Stimulated activated CD4-positive, alpha-beta T cell treated with anti-CD3 and anti-CD28 coated beads, Interleukin-1b, Interleukin-23, amount 100 ng/mL, for 24 hours (primary cell): ENCODE measurements at regions not wholly inside any gene's neighbourhood (a gene's known extent, or its start where the extent isn't known, plus 50 kb on each side); places are given as distances from the start of the nearest gene placed in this dataset.

ENCODE experiments used
- DNase-seq, 4 experiments: peaks; one replicate each; pipeline ENCODE4 v3.0.0-alpha.2; 2020; ENCODE audit warnings: low read depth in 4 of 4, low spot score in 1 of 4

DNA sequence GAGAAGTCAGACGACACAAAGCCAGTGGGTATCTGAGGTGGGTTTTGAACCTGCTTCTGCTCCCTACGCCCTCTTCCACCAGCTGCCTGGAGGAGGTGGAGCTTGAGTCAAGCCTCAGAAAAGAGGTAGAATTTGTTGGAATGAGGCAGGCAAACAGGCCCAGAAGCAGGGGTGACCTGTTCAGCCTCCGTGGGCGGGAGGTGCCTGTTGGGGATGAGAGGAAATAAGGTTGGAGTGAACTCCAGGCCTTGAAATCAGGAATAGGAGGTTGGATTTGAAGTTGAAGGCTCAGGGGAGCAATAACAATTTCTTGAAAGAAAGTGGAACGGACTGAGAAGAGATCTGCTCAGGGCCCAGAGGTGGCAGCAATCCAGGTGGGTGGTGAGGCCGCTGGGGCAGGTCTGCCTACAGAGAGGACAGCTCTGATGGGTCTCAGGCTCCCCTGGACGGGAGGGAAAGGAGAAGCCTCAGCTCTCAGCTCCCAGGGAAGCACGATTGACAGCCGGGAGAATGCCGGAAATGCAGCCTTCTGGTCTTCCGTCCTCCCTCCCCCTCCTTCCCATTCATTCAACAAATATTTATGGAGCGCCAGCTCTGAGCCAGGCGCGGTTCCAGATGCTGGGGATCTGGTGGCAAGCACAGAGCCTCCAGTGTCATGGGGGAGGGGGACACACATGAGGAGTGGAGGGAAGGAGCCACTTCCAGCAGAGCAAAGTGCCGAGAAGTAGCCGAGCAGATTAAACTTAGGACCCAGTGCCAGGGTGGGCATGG lies 61.9 kb upstream of the CIBAR2 start:
- no peak for DNase-seq

DNA sequence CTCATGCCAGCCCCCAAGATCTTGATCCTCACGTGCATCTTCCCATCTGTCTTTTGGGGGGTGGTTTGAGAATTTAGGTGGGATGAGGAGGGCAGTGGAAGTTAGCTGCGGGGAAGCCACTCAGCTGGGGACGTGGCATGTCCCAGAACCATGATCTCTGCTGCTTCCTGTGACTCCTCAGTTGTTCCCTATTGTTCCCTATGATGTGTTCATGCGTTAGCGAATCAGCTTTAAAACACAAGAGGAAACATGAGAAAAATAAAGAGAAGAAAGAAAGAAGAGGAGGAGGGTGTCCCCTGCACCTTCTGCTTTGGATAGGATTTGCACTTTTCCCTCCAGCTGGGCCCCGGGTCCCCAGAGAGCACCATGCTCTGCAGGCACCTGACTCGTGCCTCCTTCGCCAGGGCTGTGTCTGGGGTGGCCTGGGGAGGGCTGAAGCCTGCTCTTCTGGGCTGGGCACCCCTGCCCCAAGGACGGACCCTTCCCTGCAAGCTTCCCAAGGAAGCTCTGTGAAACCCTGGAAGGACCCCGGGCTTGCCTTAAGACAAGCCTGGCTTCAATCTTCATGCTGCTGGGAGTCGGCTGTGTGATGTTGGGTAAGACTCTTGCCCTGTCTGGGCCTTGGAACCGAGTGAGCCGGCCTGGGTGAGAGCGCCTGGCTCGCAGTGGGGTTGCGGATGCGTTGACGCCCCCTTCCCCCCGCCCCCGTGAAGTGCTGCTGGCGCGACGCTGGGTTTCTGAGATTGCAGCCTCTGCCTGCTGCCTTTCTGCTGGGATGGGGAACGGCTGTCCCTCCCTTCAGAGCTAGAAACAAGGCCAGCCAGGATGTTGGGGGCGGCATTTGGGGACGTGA lies 62.8 kb upstream of the CIBAR2 start:
- DNase-seq, result no peak

DNA sequence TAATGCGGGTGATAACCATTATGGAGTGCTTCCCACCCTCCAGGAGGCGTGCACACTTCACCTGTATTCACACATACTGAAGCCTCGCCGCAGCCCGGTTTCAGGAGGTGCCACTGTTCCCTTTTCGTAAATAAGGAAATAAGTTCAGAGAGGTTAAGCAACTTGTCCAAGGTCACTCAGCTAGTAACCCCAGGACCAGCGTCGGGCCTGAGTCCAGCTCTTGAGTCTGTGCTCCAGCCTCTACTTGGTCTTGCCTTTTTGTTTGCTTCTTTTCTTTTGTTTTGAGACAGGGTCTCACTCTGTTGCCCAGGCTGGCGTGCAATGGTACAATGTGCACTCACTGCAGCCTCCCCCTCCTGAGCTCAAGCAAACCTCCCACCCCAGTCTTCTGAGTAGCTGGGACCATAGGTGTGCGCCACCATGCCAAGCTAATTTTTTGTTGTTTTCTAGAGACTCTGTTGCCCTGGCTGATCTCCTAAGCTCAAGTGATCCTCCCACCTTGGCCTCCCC lies 63.5 kb upstream of the CIBAR2 start:
- DNase-seq, result no peak

DNA sequence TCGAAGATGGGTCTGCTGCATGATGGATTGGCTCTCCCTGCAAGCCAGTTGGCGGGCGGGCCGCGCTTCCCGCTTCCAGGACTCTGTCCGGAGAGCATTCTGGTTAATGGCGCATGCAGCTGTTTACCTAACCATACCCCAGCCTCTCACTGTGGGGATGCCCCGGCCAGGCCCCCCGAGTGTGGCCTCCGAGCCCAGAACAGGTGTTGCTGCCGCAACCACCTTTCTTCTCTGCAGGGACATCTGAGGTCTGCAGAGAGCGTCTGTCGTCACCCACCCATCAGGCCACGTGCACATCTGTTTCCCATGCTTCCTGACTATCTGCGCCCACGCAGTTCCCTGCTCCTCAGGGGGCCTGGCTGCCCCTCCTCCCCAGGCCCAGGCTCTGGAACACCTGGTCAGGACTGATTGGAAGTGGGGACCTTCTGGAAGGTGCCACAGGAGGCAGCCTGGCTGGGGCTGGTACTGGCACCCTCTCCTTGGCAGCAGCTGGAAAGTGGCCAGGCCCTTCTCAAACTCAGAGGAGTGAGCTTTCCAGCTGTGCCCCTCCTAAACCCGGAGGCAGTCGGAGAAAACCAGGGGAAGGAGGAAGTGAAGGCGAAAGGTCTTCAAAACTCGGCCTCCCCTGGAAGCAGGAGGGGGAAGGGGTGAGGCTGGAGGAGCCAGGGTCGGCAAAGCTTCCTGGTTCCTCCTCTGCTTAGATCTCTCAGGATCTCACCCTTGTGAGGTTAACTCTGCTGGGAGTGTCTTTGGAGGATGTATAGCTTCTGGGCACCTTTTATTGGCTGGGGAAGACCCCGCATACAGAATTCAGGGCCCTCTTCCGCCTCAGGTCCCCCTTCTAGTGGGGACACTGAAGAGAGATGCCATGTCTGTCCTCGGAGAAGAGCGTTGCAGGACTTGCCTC lies 64.5 kb upstream of the CIBAR2 start:
- DNase-seq, result no peak

DNA sequence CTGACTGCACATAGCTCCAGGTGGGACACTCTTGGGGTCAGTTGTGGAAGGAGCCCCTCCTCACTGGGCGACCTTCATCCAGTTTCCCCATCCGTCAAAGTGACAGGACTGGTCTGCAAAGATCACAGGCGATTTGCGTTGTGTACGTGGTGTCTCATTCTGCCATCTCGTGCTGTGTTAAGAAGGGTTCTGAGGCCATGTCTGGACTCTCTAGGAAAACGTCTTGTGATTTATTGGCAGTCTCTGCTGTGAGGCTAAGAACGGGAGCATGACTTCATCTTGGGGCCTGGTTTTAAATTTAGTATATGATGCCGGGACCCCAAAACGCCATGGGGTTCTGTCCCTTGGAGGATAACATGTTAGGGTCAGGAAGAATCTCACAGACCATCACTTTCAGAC lies 65.2 kb upstream of the CIBAR2 start:
- no peak for DNase-seq

DNA sequence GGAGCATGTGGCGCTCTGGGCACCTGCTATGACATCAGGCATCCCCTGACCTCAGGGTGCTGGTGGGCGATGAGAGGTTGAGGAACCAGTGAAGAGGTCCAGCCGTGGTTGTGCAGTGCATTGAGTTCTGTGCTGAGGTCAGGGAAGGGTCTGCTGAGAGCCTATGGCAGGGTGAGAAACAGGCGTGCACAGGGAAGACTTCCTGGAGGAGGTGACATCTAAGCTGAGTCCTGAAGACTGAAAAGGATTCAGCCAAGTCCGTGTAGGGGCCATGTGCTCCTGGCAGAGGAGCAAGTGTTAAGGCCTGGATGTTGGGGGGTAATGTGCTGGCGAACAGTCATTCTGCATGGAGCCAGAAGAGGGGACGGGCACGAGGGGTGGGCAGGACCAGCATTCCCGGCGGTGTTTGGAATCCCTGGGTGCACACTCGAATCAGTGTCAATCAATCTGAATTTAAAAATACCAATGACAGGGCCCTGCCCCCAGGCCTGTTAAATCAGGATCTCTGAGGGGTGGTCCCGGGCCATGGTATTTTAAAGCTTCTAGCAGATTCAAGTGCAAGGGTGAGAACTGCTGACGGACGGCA lies 65.8 kb upstream of the CIBAR2 start:
- no peak for DNase-seq

DNA sequence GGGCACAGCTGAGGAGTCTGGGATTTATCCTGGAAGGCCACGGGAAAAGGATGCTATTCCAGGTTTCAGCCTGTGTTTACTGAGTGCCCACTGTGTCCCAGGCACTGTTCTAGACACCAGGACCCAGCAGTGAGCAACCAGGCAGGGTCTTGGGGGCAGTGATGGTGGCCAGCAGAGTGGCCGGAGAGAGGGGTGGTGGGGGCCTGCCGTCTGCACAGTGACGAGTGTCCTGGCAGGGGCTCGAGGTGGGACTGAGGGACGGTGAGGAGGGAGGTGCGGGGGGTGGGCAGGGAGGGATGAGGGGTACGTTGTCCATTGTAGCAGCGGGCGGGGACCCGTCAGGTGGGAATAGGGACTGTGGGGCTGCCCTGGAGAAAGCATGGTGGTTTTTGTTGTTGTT lies 66.3 kb upstream of the CIBAR2 start:
- no peak for DNase-seq

DNA sequence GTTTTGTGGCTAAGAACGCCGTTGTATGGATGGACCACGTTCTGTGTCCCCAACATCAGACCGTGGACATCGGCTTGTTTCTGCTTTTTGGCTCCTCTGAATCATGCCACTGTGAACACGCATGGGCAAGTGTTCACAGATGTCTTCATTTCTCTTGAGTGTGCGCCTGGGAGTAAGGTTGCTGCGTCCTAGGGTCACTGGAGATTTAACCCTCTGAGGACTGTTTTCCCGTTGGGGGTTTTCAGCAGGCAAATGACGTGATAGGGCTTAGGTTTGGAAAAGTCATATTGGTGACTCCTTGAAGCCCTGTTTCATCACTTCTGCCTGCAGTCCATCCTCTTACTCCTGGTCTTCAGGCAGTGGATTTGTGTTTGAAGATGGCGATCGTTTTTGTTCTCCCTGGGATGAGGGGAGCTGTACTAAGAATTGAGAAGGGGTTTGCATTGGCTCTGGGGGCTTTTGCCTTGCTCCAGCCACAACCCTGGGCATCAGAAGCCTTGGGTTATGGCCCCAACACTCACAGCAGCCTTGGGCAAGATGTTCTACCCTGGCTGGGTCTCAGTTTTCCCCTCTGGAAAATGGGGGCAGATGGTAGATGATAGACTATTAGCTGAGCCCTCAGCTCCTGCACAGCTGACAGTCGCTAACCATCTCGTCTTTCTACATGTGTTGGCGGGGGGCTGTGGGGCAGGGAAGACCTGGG lies 67.2 kb upstream of the CIBAR2 start:
- DNase-seq, result no peak

DNA sequence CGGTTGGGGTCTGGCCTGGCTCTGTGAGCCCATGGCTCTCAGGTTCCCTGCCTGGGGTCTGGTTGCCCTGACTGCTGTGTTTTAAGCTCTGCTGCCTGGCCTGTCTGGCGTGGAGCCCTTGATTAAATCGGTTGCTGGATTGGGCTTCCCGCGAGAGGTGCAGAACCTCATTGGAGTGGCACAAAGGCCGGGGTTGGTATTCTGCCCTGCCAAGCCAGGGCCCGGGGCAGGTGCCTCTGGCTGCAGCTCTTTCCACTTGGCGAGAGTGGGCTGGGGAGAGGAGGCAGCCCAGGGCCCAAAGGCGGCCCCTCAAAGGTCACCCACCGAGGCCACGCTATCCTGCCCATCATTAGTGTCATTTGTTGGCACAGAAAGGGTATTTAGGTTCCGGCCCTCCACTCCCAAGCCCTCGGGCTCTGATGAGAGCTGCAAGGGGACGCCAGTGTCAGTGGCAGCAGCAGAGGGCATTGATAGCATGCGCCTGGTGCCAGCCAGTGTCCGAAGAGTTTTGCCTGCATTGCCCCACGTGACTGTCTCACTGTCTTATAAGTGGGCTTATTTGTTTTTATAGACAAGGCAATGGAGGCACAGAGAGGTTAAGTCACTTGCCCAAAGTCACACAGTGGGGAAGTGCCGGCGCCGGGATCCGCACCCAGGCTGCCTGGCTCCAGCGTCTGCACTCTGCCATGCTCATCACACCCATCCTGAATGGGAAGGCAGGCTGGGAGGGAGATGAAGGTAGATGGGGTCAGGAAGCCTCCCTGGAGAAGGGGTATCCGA lies 68.0 kb upstream of the CIBAR2 start:
- no peak for DNase-seq

DNA sequence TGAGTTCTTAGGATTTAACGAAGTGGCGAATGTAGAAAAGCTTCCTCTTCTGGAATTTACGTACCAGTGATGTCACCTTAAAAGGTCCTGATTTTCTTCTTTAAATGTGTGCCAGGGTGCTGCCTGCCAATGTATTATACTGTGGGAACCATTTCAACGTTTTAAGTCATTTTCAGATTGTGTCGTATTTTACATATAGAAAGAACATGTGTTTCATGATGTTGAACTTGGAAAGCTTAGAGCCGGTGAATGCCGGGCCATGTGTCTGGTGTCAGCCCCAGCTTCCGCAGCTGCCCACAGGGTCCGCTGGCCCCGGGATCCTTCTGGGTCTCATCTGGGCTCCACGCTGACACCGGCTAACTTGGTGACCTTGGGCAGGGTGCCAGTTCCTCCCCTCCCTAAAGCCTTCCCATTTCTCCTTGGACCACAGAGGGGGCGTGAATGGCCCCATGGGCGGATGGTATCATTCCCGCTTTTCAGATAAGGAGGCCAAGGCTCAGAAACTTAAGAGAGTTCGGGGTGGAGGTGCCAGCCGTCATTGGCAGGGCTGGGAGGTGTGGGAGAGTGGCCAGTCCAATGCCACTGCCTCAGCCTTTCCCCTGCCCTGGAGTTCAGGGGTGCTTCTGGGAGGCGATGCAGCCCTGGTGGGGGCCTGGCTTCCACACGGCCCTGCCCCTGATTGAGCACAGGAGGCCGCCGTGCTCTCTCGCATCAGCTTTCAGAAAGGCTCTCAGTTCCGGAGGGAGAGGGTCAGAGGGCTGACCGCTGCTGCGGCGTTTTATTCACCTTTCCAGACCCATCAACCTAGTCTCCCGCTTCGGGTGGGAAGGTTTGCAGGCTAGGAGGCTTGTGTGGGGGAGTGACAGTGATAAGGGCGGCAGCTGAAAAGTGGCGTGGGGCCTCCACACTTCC lies 68.8 kb upstream of the CIBAR2 start:
- no peak for DNase-seq

DNA sequence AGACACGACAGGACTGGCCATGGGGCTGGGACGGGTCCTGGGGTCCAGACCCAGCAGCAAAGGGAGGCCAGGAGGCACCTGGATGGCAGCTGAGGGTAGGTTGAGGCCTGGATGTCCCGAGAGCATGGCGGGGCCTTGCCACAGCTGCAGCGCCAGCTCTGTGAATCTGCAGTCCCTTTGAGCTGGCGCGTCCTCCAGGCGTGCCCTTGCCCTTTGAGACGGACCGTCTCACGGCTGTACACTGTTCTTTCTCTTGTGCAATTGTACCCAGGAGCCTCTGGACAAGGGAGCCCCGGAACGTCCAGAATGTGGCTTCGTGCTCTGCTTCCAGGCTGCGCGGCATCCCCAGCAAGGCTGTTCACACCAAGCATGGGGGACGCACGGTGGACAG lies 69.5 kb upstream of the CIBAR2 start:
- DNase-seq, result no peak

DNA sequence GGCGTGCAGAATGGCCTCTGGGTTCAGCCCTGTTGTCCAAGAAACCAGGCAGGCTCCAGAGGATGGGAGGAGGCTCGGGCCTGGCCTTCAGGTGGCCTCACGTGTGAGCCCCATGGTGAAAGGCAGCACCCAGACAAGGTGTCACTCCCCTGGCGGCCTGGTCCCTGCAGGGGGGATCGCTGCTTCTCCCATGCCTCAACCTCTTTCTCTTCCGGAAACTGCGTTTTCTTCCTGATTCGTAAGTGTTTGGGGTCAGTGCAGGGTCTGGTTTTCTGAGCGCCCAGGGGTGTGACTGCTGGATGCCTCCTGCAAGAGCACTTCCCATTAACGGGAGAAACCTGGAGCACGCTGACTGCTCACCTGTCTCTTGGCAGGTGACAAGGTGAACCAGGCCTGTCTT lies 70.0 kb upstream of the CIBAR2 start:
- DNase-seq, result no peak

DNA sequence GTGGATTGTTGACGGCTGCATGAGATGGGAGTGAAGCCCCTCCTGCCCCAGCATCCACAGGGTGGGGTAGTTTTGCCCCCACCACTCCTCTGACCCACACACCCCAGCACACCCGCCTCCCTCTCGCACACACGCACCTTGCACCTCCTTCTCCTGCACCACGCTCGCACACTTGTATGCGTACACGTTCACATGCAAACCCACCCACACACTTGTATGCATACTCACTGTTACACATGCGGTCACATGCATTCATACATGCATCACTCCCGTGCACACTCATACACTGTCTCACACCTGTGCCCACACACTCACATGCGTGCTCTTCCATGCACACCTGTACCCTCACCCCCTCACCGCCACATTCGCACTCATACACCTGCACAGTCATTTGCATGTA lies 70.5 kb upstream of the CIBAR2 start:
- DNase-seq, result no peak

DNA sequence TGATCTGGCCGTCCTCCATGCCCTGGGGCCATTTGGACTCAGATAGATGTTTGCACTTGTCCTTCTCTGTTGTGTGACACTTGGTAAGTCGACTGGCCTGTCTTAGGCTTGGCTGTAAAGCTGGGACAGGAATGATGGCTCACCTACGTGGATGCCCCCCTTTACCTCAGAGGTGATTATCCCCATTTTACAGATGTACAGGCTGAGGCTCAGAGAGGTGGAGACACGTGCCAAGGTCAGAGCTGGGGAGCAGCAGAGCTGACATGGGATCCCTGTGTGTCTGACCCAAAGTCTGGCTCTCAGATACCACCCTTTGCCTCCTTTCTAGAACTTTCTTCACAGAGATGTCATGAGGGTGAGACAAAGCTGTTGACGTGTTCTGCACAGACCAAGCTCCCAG lies 71.3 kb upstream of the CIBAR2 start:
- no peak for DNase-seq

DNA sequence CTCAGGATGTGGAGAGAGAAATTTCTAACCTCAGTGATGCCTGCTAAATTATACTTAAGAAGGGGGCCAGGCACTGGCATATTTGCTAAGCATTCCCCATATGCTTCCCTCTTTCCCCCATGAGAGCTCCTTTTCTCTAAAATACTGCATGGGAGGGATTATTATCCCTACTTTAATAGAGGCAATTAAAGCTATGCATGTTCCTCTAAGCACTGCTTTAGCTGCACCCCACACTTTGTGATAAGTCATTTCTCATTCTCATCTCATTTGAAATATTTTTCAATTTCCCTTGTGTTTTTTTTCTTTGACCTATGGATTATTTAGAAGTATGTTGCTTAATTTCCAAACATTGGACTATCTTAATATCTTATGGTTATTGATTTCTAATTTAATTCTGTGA lies 72.1 kb upstream of the CIBAR2 start:
- no peak for DNase-seq

DNA sequence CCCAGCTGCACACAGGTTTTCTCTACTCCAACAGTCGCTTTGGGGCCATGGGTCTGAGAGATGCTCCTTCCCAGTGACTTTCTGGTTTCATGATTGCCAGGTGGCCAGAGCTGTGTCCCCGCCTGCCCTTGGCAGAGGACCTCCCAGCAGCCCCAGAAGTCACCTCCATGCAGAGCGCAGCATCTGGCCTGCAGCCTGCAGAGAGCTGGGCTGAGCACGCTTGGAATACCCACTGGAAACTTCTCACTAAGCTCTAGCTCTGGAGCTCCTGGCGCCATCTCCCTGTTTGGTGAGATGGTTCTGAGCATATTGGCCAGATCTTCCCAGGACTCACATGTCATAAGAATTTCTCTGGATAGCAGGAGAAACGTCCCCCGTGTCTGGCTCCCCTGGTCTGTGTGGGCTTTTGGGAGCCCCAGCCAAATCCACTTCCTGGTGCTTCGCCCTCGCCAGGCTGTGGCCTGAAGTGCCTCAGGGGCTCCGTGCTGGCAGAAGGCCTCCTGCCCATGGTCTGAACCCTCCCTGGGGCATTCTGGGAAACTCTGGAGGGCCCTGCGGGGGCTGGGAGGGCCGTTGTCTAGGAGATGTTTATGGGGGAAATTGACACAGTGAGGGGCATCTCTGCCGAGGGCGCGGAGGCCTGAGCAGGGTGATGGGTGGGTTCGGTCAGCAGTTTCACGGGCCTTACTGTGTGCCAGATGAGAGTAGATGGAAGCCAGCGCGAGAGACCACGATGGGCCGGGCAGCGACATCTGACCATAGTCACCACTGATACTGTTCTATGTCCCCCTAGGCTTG lies 73.2 kb upstream of the CIBAR2 start:
- DNase-seq, result no peak

DNA sequence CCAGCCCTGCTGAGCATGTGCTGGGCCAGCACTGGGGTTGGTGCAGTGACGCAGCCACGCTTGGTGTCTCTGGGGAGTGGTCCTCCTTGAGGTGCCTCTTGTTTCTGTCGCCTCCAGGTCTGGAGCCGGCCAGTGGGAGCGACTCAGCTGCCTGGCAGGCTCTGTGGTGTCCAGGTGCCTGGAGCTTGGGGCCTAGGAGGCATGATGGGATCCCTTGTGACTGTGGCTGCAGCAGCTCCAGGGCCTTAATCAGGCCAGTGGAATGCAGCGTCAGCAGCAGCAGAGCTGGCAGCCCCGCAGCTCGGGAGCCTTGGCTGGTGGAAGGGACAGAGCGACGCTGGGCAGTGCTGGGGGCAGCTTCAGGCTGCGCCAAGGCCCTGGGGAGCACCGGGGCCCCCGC lies 74.7 kb upstream of the CIBAR2 start:
- DNase-seq, result no peak

DNA sequence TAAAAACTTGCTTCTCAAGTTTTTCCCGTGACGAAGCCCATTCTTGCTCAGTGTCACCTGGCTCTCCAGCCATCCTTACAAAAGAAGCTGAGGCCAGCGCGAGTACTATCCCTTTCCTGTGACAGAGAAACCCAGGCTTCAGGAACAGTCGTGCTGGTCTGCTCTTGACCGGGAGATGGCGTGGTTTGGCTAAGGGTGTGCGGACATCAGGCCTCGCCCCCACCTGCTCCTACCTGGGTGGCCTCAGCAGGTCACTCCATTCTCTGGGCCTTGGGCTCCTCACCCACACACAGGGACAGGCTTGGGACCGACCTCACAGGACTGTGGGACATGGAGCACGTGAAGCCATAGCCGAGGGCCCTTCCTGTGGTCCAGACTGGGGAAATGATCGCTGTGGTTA lies 75.2 kb upstream of the CIBAR2 start:
- no peak for DNase-seq
